Panc1 (cell line): ENCODE measurements at regions not wholly inside any gene's neighbourhood (a gene's known extent, or its start where the extent isn't known, plus 50 kb on each side); places are given as distances from the start of the nearest gene placed in this dataset.
"Not testable (repeated sequence)": the region's sequence is repeated elsewhere in the genome, so short reads cannot be mapped to it uniquely, and the experiment has no call there.

Source experiments
- ATAC-seq: fragments of 200-7000 bp; cut with Tn5 transposase; 2 replicates; pipeline ENCODE4 v1.9.1; 2020; ENCODE audit warnings: mild to moderate bottlenecking, moderate library complexity
- BruUV-seq: library from RNA; stranded (reverse); fragments of 400-500 nt; replicated peaks from 2 replicates; lab custom pipeline; 2021; lab: Mats Ljungman, UMichigan
- CTCF ChIA-PET: fragments of 300-600 bp; sonication (Branson Sonifier 250); formaldehyde crosslinking; loops from one replicate; lab custom pipeline; 2022; ENCODE audit warnings: antibody characterized with exemption; lab: Charles Lee
- POLR2A ChIA-PET: fragments of 300-600 bp; sonication (Branson Sonifier 250); formaldehyde crosslinking; loops from one replicate; lab custom pipeline; 2022; ENCODE audit warnings: antibody characterized with exemption; lab: Charles Lee
- DNase-seq: peaks from one replicate; pipeline ENCODE4 v3.0.0-alpha.2; 2010; ENCODE audit warnings: low read depth, low spot score
- H3K27ac ChIP-seq: 2 replicates; pipeline ENCODE4 v1.5.1; 2011; ENCODE audit warnings: mild to moderate bottlenecking, low read length, inconsistent platforms
- H3K27me3 ChIP-seq: fragments of 200-500 bp; sonication (Bioruptor generic); 2 replicates; pipeline ENCODE4 v1.6.0; 2014; ENCODE audit warnings: low read length, inconsistent platforms; ENCODE audit not compliant: control insufficient read depth, insufficient read depth
- H3K36me3 ChIP-seq: fragments of 200-500 bp; sonication (Bioruptor generic); 2 replicates; pipeline ENCODE4 v1.5.1; 2014; ENCODE audit warnings: inconsistent platforms, mild to moderate bottlenecking, low read length, moderate library complexity; ENCODE audit not compliant: control insufficient read depth, insufficient read depth
- H3K4me1 ChIP-seq: 2 replicates; pipeline ENCODE4 v1.5.1; 2011; ENCODE audit warnings: inconsistent platforms, mild to moderate bottlenecking, low read length, moderate library complexity; ENCODE audit not compliant: control insufficient read depth, insufficient read depth
- H3K4me3 ChIP-seq, 2 experiments: 2 replicates each; pipeline ENCODE4 v1.5.1; 2011 to 2012; ENCODE audit warnings: low read depth in 2 of 2, low read length in 2 of 2, mild to moderate bottlenecking in 2 of 2, inconsistent platforms in 1 of 2, moderate library complexity in 1 of 2
- H3K9me3 ChIP-seq: fragments of 200-500 bp; sonication (Bioruptor generic); 2 replicates; pipeline ENCODE4 v1.5.1; 2014; ENCODE audit warnings: low read depth, mild to moderate bottlenecking, inconsistent platforms, low read length, moderate library complexity; ENCODE audit not compliant: control insufficient read depth, insufficient read depth
- POLR2AphosphoS5 ChIP-seq: IDR thresholded peaks from 2 replicates; pipeline ENCODE4 v1.6.1; 2012; ENCODE audit warnings: mild to moderate bottlenecking, low read depth, low read length, moderate library complexity
- SIN3A ChIP-seq: IDR thresholded peaks from 2 replicates; pipeline ENCODE4 v1.6.1; 2012; ENCODE audit warnings: low read depth, mild to moderate bottlenecking, low read length, moderate library complexity, borderline replicate concordance; ENCODE audit not compliant: insufficient read depth
- TCF7L2 ChIP-seq: IDR thresholded peaks from 2 replicates; pipeline ENCODE4 v1.6.1; 2011; ENCODE audit warnings: mild to moderate bottlenecking, low read depth, low read length, inconsistent platforms
- in situ Hi-C: cut with HindIII; loops from 2 replicates; pipeline ENCODE4 v1.10.0; 2016; ENCODE audit warnings: low sequenced_read_pairs, low pct_unique_long_range_greater_than_20kb
- intact Hi-C: fragments of 100-400 bp; cut with micrococcal nuclease; formaldehyde crosslinking; loops from one replicate; pipeline ENCODE4 v1.10.0; 2022; ENCODE audit not compliant: unreplicated experiment
- TF ChIP-seq, protein P1 (sequence below): fragments of 450-650 bp; IDR thresholded peaks from 2 replicates; pipeline ENCODE4 v1.5.1; 2017; ENCODE audit warnings: mild to moderate bottlenecking
- TF ChIP-seq, protein P2 (sequence below), 2 experiments: IDR thresholded peaks; 2 replicates each; pipeline ENCODE4 v1.6.1; 2011 to 2012; ENCODE audit warnings: low read depth in 2 of 2, control low read depth in 1 of 2, low read length in 1 of 2, mild to moderate bottlenecking in 1 of 2, moderate library complexity in 1 of 2; ENCODE audit not compliant: insufficient read depth in 1 of 2

DNA sequence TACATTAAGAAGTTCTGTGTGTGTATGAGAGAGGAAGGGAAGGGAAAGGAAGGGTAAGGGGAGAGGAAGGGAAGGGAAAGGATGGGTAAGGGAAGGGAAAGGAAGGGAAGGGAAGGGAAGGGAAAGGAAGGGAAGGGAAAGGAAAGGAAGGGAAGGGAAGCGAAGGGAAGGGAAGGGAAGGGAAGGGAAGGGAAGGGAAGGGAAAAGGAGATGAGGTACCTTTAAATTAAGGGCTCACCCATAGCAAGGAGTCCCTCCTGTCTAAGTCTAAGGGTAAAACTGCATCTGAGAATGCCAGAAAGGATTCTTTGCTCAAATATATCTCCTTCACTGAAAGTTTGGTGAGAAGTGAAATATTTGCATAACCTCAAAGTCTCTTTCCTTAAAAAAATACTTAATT, 572.1 kb upstream of the ADAMTS9 start:
- Histone ChIP-seq H3K36me3 (no peaks in the 10 kb centered on the region), H3K4me1 (no peaks in the 10 kb centered on the region), H3K27me3 (no peaks in the 10 kb centered on the region), H3K4me3 (no peak overlapping the region), H3K27ac (no peak overlapping the region), H3K9me3 (no peaks in the 10 kb centered on the region)
- no peak for TF ChIP-seq SIN3A
- TF ChIP-seq, protein P1, sequence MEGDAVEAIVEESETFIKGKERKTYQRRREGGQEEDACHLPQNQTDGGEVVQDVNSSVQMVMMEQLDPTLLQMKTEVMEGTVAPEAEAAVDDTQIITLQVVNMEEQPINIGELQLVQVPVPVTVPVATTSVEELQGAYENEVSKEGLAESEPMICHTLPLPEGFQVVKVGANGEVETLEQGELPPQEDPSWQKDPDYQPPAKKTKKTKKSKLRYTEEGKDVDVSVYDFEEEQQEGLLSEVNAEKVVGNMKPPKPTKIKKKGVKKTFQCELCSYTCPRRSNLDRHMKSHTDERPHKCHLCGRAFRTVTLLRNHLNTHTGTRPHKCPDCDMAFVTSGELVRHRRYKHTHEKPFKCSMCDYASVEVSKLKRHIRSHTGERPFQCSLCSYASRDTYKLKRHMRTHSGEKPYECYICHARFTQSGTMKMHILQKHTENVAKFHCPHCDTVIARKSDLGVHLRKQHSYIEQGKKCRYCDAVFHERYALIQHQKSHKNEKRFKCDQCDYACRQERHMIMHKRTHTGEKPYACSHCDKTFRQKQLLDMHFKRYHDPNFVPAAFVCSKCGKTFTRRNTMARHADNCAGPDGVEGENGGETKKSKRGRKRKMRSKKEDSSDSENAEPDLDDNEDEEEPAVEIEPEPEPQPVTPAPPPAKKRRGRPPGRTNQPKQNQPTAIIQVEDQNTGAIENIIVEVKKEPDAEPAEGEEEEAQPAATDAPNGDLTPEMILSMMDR = no peak
- TF ChIP-seq TCF7L2 = no peak
- no peak for TF ChIP-seq POLR2AphosphoS5
- TF ChIP-seq, protein P2, sequence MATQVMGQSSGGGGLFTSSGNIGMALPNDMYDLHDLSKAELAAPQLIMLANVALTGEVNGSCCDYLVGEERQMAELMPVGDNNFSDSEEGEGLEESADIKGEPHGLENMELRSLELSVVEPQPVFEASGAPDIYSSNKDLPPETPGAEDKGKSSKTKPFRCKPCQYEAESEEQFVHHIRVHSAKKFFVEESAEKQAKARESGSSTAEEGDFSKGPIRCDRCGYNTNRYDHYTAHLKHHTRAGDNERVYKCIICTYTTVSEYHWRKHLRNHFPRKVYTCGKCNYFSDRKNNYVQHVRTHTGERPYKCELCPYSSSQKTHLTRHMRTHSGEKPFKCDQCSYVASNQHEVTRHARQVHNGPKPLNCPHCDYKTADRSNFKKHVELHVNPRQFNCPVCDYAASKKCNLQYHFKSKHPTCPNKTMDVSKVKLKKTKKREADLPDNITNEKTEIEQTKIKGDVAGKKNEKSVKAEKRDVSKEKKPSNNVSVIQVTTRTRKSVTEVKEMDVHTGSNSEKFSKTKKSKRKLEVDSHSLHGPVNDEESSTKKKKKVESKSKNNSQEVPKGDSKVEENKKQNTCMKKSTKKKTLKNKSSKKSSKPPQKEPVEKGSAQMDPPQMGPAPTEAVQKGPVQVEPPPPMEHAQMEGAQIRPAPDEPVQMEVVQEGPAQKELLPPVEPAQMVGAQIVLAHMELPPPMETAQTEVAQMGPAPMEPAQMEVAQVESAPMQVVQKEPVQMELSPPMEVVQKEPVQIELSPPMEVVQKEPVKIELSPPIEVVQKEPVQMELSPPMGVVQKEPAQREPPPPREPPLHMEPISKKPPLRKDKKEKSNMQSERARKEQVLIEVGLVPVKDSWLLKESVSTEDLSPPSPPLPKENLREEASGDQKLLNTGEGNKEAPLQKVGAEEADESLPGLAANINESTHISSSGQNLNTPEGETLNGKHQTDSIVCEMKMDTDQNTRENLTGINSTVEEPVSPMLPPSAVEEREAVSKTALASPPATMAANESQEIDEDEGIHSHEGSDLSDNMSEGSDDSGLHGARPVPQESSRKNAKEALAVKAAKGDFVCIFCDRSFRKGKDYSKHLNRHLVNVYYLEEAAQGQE (IDR thresholded peaks at IDR 0.05; ENCODE audit: insufficient read depth in 1 of 2, low read depth in 2 of 2, low read length in 1 of 2) = no peak
- DNase-seq (no peak), ATAC-seq (no peak)
- no TSS peak for BruUV-seq
- ChIA-PET POLR2A (no interaction called here), CTCF (no interaction called here)
- intact Hi-C loops = no loop called here
- in situ Hi-C loops = no loop called here

DNA sequence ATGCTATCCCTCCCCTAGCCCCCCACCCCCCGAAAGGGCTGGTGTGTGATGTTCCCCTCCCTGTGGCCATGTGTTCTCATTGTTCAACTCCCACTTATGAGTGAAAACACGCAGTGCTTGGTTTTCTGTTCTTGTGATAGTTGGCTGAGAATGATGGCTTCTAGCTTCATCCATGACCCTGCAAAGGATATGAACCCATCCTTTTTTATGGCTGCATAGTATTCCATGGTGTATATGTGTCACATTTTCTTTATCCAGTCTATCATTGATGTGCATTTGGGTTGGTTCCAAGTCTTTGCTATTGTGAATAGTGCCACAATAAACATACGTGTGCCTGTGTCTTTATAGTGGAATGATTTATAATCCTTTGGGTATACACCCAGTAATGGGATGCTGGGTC, 565.1 kb upstream of the ADAMTS9 start:
- DNase-seq, ATAC-seq, BruUV-seq, H3K27ac ChIP-seq, CTCF ChIA-PET, H3K9me3 ChIP-seq, H3K4me3 ChIP-seq, H3K36me3 ChIP-seq, intact Hi-C loops, POLR2A ChIA-PET, H3K27me3 ChIP-seq, in situ Hi-C loops, H3K4me1 ChIP-seq: not testable (repeated sequence)

DNA sequence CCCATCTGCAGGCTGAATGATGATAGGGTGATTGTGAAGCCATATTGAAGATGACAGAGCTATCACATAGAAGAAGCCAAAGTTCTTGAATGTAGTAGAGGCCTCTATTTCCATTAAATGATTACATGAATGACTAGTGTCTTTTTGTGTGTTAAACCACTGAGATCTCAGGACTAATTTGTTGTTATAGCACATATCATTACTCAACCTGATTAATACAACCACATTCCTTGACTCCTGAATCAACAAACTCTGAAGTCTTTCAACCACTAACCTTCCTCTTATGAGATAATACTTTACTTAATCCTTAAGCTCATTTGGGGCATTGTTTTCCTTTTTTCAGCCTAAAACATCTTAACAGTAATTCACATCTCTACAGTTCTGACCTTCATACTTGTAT, 564.5 kb upstream of the ADAMTS9 start:
- Histone ChIP-seq H3K27me3 (no peaks in the 10 kb centered on the region), H3K4me1 (no peaks in the 10 kb centered on the region), H3K9me3 (no peaks in the 10 kb centered on the region), H3K27ac (no peak overlapping the region), H3K36me3 (no peaks in the 10 kb centered on the region), H3K4me3 (no peak overlapping the region)
- intact Hi-C loops (no loop called here), in situ Hi-C loops (no loop called here)
- DNase-seq (no peak), ATAC-seq (no peak)
- no TSS peak for BruUV-seq
- TF ChIP-seq, protein P2 (IDR thresholded peaks at IDR 0.05; ENCODE audit: insufficient read depth in 1 of 2, low read depth in 2 of 2, low read length in 1 of 2) = no peak
- TF ChIP-seq TCF7L2 = no peak
- TF ChIP-seq POLR2AphosphoS5 = no peak
- TF ChIP-seq, protein P1 = no peak
- no peak for TF ChIP-seq SIN3A
- POLR2A ChIA-PET = no interaction called here
- CTCF ChIA-PET = no interaction called here
